Muscle of leg (tissue), 3 donors: ENCODE measurements at regions not wholly inside any gene's neighbourhood (a gene's known extent, or its start where the extent isn't known, plus 50 kb on each side); places are given as distances from the start of the nearest gene placed in this dataset.

Experiments used
- DNase-seq: peaks from one replicate; pipeline ENCODE4 v3.0.0; 2013
- H3K27ac ChIP-seq: one replicate; pipeline ENCODE4 v1.5.1; 2013; ENCODE audit warnings: mild to moderate bottlenecking, low read length, control low read depth
- H3K27me3 ChIP-seq: one replicate; pipeline ENCODE4 v1.6.1; 2013; ENCODE audit warnings: low read length; ENCODE audit not compliant: control insufficient read depth, insufficient read depth
- H3K36me3 ChIP-seq: one replicate; pipeline ENCODE4 v1.6.1; 2013; ENCODE audit warnings: low read length; ENCODE audit not compliant: control insufficient read depth, insufficient read depth
- H3K4me1 ChIP-seq: one replicate; pipeline ENCODE4 v1.6.1; 2013; ENCODE audit warnings: low read length; ENCODE audit not compliant: control insufficient read depth, insufficient read depth
- H3K4me3 ChIP-seq: one replicate; pipeline ENCODE4 v1.5.1; 2013; ENCODE audit warnings: low read length, control low read depth
- H3K9me3 ChIP-seq: replicated peaks from 2 replicates; pipeline ENCODE4 v1.6.1; 2013; ENCODE audit warnings: low read depth, low read length; ENCODE audit not compliant: control insufficient read depth
- WGBS: methylation state at CpG from one replicate; pipeline ENCODE4 v1.1.5; 2013; ENCODE audit warnings: missing lambda C conversion rate; ENCODE audit not compliant: insufficient coverage; 5-methylcytosine and 5-hydroxymethylcytosine counted together

DNA sequence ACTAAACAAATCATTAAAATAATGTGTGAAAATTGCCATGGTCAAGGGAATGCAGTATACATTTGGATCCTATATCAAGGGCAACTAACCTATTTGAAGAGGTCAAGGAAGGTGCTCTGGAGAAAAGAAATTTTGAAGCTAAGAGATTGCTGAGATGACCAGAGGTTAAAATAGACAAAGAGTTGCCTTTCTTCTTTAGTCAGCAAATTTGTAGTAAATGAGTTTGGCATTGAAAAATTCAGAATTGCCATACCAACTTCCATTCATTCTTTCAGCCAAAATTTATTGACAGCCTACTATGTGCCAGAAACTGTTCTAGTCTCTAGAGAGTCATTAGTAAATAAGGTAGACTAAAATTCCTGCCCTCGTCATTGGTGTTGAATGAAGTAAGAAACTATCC is 396.2 kb downstream of the BCL11A start:
- no peak overlapping the region for H3K27ac ChIP-seq
- no peaks in the 10 kb centered on the region for H3K4me1 ChIP-seq
- H3K9me3 ChIP-seq, result peaks cover 2% of the 10 kb centered on the region
- no peaks in the 10 kb centered on the region for H3K36me3 ChIP-seq
- no CpG with 5 or more reads among the region's 1 CpG for WGBS
- no peaks in the 10 kb centered on the region for H3K27me3 ChIP-seq
- no peak for DNase-seq
- no peak overlapping the region for H3K4me3 ChIP-seq

DNA sequence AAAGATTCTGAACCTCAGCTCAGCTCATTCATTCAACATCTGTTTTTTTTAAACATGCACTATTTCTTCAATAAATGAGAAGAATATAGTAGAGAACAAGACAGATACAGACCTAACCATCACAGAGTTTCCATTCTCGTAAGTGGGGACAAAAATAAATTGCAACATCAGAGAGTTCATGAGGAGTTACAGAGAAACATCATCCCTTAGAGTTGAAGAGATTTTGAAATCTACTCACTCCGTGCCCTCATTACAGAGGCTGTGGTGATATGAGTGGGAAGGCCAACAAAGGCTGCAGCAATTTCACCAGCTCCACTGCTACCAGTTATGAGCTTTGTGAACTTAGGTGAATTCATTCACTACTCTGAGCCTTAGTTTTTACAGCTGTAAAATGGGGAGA is 399.3 kb downstream of the BCL11A start:
- H3K4me1 ChIP-seq, result no peaks in the 10 kb centered on the region
- no peak overlapping the region for H3K4me3 ChIP-seq
- no peak overlapping the region for H3K27ac ChIP-seq
- H3K36me3 ChIP-seq, result no peaks in the 10 kb centered on the region
- no peak for DNase-seq
- no peaks in the 10 kb centered on the region for H3K27me3 ChIP-seq
- WGBS, result no CpG with 5 or more reads among the region's 2 CpGs
- peaks cover 3% of the 10 kb centered on the region for H3K9me3 ChIP-seq

DNA sequence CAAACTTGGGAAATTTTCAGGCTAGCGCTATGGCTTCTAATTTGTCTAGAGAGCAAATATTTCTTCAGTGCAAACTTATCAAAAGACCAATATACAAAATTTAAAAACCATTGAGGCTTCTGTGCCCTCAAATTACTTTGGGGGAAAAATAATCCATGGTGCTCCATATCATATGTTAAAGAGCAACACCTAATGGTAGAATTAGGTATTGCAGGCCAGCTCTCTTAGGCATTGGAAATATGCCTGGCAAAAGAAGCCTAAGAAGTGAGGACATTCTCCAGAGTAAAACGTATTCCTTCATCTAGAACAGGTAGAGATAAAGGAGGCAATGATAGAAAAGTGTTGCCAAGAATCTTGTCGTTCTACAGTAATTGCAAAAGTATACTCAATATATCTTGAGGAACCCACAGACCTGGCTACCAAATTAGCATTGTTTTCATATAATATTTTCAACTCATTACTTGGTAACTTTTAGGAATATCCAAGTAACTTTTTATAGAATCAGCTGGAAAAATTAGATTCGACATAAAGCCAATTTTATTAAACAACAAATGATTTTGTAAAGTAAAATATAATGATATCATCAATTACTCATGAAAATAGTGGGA is 401.1 kb downstream of the BCL11A start:
- no CpG with 5 or more reads among the region's 4 CpGs for WGBS
- DNase-seq, result no peak
- no peak overlapping the region for H3K4me3 ChIP-seq

DNA sequence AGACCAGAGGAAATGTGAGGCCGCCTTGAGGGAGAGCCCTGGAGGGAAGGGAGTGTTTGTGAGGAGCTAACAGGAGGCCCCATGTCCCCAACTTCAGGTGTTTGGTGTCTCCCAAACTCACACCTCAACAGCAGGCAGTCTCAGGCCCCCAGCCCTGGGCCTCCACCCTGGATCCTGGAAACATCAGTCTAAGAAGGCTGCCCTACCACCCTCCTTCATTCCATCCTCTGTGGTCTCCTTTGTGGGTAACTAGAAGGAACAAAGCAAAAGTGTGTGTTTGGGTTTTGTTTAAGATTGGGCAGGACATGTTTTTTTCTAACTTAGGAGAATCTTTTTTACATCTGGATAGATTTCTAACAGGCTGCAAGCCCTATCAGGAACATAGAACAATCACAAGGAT is 404.3 kb downstream of the BCL11A start:
- WGBS, result no CpG with 5 or more reads among the region's 1 CpG
- Histone ChIP-seq H3K27me3 (no peaks in the 10 kb centered on the region), H3K9me3 (peaks cover 3% of the 10 kb centered on the region), H3K4me1 (no peaks in the 10 kb centered on the region), H3K27ac (no peak overlapping the region), H3K36me3 (no peaks in the 10 kb centered on the region), H3K4me3 (no peak overlapping the region)
- DNase-seq, result no peak

More for the DNA sequence above, 401.1 kb downstream of the BCL11A start:
- Histone ChIP-seq H3K27ac (no peak overlapping the region), H3K27me3 (no peaks in the 10 kb centered on the region), H3K9me3 (peaks cover 3% of the 10 kb centered on the region), H3K36me3 (no peaks in the 10 kb centered on the region), H3K4me1 (no peaks in the 10 kb centered on the region)

DNA sequence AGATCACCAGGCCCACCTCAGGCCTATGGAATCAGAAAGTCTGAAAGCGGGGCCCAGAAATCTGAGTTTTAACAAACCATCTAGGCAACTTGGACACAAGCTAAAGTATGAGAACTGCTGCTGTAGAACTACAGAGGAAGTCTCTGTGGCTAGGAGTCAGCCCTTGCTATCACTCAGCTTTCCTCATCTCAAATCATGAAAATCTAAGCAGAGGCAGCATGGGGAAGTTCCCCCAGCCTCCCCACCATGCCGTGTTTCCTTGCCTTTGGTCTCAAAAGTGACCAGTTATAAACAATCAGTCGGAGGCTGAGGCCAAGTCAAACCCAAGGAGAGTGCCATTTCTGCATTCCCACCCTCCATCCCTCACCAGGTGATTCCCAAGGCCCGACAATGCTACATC is 404.7 kb downstream of the BCL11A start:
- DNase-seq, result no peak
- Histone ChIP-seq H3K4me1 (no peaks in the 10 kb centered on the region), H3K36me3 (no peaks in the 10 kb centered on the region), H3K9me3 (peaks cover 3% of the 10 kb centered on the region), H3K27ac (no peak overlapping the region), H3K27me3 (no peaks in the 10 kb centered on the region), H3K4me3 (no peak overlapping the region)
- 61% methylated on average over 3 of the region's 4 CpGs for WGBS

DNA sequence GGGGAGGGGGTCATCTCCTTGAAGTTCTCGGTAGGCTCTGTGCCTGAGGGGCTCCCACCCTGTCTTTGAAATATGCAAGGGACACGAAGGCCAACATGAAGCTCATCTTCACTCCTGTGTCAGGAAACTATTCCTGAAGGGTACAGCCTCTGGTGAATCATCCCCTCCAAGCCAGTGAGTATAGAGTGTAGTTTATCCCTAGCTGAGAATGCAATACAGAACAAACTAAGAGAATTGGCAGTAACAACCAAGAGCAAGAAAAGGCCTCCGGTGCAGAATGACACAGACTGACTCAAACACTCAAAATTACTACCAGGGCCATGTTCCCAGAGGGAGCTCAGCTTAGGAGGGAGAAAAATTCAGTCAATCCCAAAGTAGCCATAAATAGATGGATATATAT is 413.3 kb downstream of the BCL11A start:
- Histone ChIP-seq H3K9me3 (peaks cover 6% of the 10 kb centered on the region), H3K36me3 (no peaks in the 10 kb centered on the region), H3K27me3 (no peaks in the 10 kb centered on the region), H3K4me3 (no peak overlapping the region), H3K4me1 (peaks cover 5% of the 10 kb centered on the region), H3K27ac (no peak overlapping the region)
- no CpG with 5 or more reads among the region's 3 CpGs for WGBS
- DNase-seq, result peak; percentile 7

DNA sequence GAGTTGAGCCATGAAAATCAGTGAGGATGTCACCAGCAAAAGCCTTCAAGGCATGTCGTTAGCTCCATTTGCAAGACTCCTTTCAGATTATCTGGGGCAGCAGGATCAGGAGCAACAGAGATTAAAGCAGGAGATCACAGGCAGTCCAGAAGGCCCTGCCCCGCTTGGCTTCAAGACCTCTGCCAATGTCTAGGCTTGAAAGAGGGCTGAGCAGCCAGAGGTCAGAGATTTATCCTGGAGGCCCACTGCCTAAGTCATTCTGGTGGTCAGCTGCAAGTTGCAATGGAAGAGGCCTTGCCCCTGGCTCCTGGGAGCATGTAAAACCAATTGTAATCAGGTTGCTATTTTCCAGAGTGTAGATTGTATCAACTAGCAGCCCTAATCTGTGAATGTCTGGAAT is 416.5 kb downstream of the BCL11A start:
- WGBS, result 87% methylated on average over 2 of the region's 2 CpGs
- no peak overlapping the region for H3K4me3 ChIP-seq
- peaks cover 6% of the 10 kb centered on the region for H3K9me3 ChIP-seq
- H3K36me3 ChIP-seq, result no peaks in the 10 kb centered on the region
- DNase-seq, result no peak
- H3K4me1 ChIP-seq, result peaks cover 5% of the 10 kb centered on the region
- H3K27ac ChIP-seq, result no peak overlapping the region
- H3K27me3 ChIP-seq, result no peaks in the 10 kb centered on the region

DNA sequence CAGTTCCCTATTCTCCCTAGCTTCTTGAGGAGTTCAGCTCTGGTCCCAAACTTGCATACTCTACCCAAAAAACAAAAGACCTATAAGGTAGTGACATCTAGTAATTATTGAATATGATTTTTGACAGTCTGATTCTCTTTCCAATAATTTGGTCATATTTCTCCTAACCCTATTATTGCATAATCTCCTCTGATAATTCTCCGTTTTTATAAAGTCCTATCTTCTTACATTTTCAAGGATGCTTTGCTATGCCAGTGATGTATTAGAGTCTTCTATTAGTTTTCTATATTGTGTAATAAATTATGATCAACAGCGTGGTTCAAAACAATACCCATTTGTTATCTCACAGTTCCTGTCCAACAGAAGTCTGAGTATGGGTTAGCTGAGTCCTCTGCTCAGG is 426.3 kb downstream of the BCL11A start:
- Histone ChIP-seq H3K36me3 (no peaks in the 10 kb centered on the region), H3K4me3 (no peak overlapping the region), H3K27me3 (no peaks in the 10 kb centered on the region), H3K4me1 (no peaks in the 10 kb centered on the region), H3K27ac (no peak overlapping the region), H3K9me3 (no peaks in the 10 kb centered on the region)
- WGBS, result no CpG with 5 or more reads among the region's 2 CpGs
- no peak for DNase-seq

DNA sequence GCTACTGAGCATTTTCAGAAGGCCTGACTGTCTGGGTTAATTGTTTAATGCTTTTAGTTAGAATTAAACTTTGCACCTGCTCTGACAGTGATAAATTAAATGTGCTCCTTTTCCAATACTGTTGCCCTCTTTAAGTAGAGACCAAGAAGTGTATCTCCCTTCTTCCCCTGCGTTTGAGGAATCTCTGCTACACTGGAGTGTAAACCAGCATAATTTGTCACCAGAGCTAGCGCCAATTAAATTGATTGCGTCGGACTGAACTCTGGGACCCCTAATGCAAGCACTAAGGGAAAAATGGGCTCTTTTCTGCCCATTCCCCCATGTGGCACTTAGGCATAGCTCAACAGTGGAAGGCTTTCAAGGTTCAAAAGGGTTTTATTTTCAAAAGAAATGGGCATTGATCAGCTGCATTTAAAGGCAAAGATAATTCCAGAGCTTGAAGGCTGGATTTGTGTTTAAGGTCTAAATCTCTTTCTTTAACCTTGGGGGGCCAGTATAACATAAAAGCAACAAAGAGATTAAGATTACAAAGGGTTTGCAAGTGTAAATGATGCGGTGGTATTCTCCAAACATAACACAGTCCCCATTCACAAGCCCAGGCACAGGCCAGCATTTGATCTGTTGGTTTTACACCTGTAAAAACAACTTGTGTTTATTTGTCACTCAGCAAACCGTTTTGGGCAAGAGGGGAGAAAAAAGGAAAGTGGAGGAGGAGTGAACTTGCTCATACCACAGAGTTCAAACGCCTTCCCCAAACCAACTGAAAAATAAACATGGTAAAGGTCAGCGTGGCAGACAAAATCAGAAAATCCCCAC is 427.6 kb downstream of the BCL11A start:
- DNase-seq, result no peak
- Histone ChIP-seq H3K27me3 (no peaks in the 10 kb centered on the region), H3K4me1 (no peaks in the 10 kb centered on the region), H3K9me3 (no peaks in the 10 kb centered on the region), H3K36me3 (no peaks in the 10 kb centered on the region), H3K4me3 (no peak overlapping the region), H3K27ac (no peak overlapping the region)
- 49% methylated on average over 5 of the region's 8 CpGs for WGBS

DNA sequence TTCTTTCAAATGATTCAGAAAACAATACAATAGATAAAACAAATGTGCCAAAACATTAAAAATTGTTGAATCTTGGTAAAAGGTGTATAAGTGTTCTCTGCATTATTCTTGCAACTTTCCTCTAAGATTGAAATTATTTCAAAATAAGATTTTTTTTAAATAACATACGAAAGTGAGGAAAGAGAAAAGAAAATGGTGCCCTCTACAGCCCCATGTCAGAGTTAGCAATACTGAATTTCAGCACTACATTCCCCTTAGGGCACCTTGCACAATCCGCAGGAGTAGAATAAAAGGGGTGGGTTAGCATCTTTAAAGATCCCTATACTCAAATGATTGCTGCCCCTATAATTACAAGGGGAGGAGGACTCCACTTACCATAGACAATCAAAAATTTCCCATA is 433.7 kb downstream of the BCL11A start:
- Histone ChIP-seq H3K4me3 (no peak overlapping the region), H3K27me3 (no peaks in the 10 kb centered on the region), H3K36me3 (no peaks in the 10 kb centered on the region), H3K4me1 (no peaks in the 10 kb centered on the region), H3K27ac (no peak overlapping the region), H3K9me3 (peaks cover 2% of the 10 kb centered on the region)
- DNase-seq, result no peak
- no CpG with 5 or more reads among the region's 2 CpGs for WGBS
